Activated CD8-positive, alpha-beta memory T cell treated with anti-CD3 and anti-CD28 coated beads for 1 hour (primary cell): ENCODE measurements at regions not wholly inside any gene's neighbourhood (a gene's known extent, or its start where the extent isn't known, plus 50 kb on each side); places are given as distances from the start of the nearest gene placed in this dataset.
"Not testable (repeated sequence)": the region's sequence is repeated elsewhere in the genome, so short reads cannot be mapped to it uniquely, and the experiment has no call there.

Source experiments
- DNase-seq, 2 donors: peaks; one replicate each; pipeline ENCODE4 v3.0.0-alpha.2; 2020; ENCODE audit warnings: low read depth in 1 of 2; ENCODE audit errors: extremely low read depth in 1 of 2

GRCh38 chr1:5688081-5689077 lies 303.8 kb downstream of the NPHP4 start:
- no peak for DNase-seq

DNA sequence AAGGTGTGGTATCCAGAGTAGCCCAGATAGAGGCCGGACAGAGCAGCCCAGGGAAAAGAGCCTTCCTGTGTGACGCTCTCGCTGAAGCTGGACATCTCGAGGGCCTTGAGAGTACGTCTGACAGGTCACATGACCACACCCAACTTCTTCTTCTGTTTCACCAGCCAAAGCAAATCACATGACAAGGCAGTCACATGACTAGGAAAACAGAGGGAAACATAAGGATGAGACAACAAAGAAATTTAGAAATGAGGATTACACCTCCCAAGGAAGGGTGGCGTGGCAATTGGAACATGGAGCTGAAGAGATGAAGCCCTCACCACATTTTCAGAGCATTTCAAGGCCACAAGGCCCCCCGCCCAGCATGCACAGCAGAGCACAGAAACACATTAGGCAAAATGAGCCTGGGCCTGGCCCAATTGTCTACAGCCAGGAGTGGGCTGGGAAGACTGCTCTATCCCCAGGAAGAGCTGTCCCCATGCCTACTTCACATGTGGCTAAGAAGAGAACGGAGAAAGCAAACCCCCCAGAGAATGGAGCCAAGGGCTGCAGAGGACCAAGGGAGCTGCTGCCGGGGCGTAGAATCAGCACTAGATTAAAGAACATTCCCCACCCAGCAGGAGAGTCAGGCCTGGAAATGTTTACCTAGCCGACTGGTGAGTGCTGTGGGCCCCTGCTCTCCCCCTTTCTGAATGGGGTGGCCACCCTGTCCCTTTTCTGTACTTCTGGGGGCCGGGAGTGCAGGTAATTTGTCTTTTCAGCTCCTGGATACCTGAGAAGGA lies 305.1 kb downstream of the NPHP4 start:
- no peak for DNase-seq

- no peak for DNase-seq
Observed at GRCh38 chr1:5686195-5686594, 306.0 kb downstream of the NPHP4 start.

- no peak for DNase-seq
Observed at GRCh38 chr1:5685446-5686040, 306.7 kb downstream of the NPHP4 start.

DNA sequence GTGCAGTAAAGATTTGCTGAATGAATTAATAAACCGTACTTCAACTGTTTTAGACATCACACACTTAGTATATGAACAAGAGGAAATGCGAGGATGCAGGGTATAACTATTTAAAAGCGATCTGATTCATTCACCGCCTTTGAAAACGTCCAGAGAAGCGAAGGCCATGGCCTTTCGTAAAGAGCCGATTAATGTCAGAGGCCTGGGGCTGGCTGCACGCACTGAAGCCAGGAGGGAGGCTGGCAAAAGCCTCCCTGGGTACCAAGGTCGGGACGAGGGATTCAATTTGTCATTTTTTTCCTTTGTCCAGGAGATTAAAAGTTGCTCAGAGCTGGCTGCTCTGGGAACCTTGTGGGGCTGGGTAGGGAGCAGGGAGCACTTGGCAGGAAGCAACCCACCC lies 307.4 kb downstream of the NPHP4 start:
- no peak for DNase-seq

DNA sequence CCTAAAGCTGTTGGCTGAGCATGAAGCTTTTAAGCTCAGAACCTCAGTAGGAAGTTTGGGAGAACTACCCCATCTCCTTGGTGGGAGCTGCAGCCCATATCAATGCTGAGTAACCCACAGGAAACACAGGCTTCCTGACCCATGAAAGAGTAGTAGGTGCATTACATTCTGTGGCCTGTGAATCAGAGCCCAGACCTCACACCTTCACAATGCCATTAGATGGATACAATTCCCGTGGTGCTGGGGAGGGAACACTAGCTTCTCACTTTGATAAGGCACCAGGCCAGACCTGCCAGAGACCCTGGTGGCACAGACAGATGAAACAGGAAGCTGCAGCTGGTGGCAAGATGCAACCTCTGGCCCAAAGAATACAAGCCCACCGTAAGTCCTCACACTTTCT lies 308.8 kb downstream of the NPHP4 start:
- no peak for DNase-seq

DNA sequence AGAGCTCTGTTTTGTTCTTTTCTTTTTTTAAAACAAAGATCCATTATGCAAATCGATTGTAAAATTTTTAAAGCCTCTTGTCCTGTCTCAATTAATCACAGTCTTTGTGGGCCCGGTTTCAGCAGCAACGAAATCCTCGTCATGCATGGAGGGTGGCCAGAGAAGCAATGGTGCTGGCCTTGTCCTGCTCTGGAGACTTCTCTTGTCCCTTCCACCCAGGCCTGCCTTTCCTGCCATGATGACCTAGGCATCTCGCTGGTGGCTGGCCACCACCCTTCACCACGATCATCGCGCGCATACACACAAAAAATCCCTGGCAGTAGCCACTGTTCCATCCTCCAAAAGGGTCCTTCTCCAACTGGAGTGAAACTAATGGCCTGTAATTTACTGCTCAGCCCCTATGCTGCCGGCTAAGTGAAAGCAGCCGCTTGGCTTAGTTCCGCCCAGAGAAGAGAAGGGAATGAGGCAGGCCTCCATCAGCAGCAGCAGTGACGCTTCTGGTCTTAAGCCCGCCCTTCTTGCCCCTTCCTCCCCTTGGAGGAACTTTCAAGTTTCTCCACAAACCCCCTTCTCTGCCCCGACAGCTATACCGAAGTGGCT lies 309.5 kb downstream of the NPHP4 start:
- DNase-seq, result no peak

GRCh38 chr1:5681654-5682053 lies 310.6 kb downstream of the NPHP4 start:
- DNase-seq, result no peak

DNA sequence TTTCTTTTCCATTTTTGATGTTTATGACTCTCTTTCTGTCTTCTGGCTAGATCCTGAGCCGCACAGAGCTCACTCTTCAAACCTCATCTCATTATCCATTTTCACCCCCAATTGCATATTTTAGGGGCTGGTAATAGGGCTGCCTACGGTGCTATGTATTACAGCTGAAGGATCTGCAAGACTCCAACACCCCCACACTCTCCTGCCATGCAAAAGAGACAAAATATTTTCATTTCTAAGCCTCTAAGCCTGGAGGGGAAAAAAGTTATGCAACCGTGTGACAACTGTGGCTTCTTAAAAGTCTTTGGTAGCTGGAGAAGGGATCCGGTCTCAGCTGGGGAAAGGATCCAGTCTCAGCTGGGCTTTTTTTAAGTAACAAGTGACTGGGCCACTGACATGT lies 311.6 kb downstream of the NPHP4 start:
- no peak for DNase-seq

DNA sequence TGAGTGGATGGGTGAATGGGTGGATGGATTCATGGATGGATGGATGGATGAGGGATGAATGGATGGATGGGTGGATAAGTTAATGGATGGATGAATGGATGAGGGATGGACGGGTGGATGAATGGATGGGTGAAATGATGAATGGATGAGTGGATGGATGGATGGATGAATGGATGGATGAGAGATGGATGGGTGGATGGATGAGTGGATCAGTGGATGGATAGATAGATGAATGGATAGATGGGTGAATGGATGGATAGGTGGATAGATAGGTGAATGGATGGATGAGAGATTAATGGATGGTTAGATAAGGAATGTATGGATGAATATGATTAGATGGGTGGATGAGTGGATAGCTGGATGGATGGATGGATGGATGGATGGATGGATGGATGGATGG lies 313.5 kb downstream of the NPHP4 start:
- no peak for DNase-seq

DNA sequence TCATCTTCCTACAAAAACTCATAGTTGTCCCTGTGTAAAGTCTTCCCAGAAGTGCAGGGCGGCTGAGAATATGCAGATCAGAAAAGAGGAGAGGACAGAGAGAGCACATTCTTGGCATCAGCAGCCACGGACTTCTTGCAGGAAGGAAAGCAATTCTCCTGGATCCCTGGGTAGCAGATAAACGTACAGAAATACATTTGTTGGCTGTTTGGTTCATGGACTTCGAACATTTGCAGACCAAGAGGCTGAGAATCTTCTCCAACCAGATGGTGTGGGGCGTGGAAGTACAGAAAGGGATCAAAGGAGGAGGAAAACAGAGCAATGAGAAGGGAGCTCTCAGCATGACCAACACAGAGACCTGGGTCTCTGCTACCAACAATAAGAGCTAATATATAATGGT lies 319.9 kb downstream of the NPHP4 start:
- DNase-seq, result not testable (repeated sequence)

- DNase-seq, result no peak
Observed at GRCh38 chr1:5670590-5671350, 321.5 kb downstream of the NPHP4 start.

- DNase-seq, result no peak
Observed at GRCh38 chr1:5667513-5668325, 324.5 kb downstream of the NPHP4 start.

GRCh38 chr1:5664906-5665875 lies 327.0 kb downstream of the NPHP4 start:
- DNase-seq, result no peak

DNA sequence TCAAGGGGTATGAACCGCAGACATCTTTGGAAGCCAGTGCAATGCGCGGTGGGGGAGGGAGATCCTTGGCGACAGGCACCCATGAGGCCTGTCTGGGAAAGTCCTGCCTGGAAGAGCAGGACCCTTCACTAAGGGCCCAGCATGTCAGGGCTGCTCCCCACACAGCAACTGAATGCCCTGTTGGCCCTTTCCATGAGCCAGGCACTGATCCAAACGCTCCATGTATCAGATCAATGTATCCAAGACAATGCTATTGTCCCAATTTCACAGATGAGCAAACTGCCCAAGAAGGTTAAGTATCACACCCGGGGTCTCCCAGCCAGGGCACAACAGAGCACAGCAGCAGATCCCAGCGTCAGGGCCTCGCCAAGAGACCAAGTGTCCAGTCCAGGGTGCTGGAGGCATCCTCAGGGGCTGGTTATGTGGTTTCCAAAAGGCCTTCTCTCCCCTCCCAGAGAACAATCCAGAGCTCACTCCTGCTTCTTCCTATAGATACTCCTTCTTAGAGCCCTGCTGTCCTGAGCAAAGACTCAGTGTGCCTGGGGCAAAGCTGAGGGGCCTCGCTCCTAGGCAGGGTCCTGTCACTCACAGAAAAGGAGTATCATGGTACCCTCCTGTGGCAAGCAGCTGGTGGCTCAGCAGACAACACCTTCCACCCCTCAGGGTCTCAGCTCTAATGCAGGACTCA lies 328.0 kb downstream of the NPHP4 start:
- DNase-seq, result no peak

- no peak for DNase-seq
Observed at GRCh38 chr1:5662744-5663126, 329.5 kb downstream of the NPHP4 start.

DNA sequence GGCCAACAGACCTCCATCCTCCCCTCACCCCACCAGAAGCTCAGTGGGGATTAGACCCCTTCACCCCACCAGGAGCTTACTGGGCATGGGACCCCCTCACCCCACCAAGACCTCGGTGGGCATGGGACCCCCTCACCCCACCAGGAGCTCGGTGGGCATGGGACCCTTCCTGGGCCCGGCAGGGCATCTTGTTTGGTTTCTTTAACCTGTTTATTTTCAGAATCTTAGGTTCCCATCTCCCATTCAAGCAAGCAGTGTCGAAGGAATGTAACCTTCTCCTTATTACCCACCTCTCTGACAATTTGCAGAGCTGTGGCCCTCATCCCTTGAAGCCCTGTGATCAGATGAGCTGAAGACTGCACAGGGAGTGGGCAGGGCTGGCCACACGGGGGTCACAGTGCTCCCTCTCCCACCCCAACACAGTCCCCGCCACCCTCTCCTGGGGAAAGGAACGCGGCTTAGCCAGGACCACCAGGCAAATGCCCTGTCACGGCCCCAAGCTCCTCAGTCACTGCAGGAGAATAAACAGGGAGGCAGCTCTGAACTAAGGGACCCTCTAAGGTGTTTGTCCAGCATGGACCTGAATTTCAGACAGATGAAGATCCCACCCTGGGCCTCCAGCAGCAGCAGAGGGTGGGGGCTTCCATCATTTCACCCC lies 330.0 kb downstream of the NPHP4 start:
- DNase-seq, result no peak
